Karpas-422 (cell line): ENCODE measurements at regions not wholly inside any gene's neighbourhood (a gene's known extent, or its start where the extent isn't known, plus 50 kb on each side); places are given as distances from the start of the nearest gene placed in this dataset.

Source experiments
- DNase-seq: peaks from one replicate; pipeline ENCODE4 v3.0.0-alpha.2; 2015
- H2AFZ ChIP-seq: fragments of 200-600 bp; sonication (generic); 2 replicates; pipeline ENCODE4 v1.6.1; 2014; ENCODE audit warnings: antibody characterized with exemption, low read length, mixed read lengths
- H3K27ac ChIP-seq: fragments of 200-600 bp; sonication (generic); 2 replicates; pipeline ENCODE4 v1.5.1; 2014; ENCODE audit warnings: mild to moderate bottlenecking, low read length, moderate library complexity
- H3K27me3 ChIP-seq: fragments of 200-600 bp; sonication (generic); 2 replicates; pipeline ENCODE4 v1.6.1; 2014; ENCODE audit warnings: low read length, mixed read lengths
- H3K36me3 ChIP-seq: fragments of 200-600 bp; sonication (generic); 2 replicates; pipeline ENCODE4 v1.6.1; 2014; ENCODE audit warnings: low read length, mixed read lengths; ENCODE audit not compliant: insufficient read depth
- H3K4me1 ChIP-seq: fragments of 200-600 bp; sonication (generic); 2 replicates; pipeline ENCODE4 v1.6.1; 2014; ENCODE audit warnings: mild to moderate bottlenecking, low read length, mixed read lengths
- H3K4me2 ChIP-seq: fragments of 200-600 bp; sonication (generic); 2 replicates; pipeline ENCODE4 v1.6.1; 2014; ENCODE audit warnings: low read length, low read depth, mild to moderate bottlenecking; ENCODE audit not compliant: poor library complexity, severe bottlenecking
- H3K4me3 ChIP-seq: fragments of 200-600 bp; sonication (generic); 2 replicates; pipeline ENCODE4 v1.5.1; 2014; ENCODE audit warnings: mild to moderate bottlenecking, antibody characterized with exemption, low read length, mixed read lengths
- H3K79me2 ChIP-seq: fragments of 200-600 bp; sonication (generic); 2 replicates; pipeline ENCODE4 v1.6.1; 2014; ENCODE audit warnings: mild to moderate bottlenecking, low read length, mixed read lengths
- H3K9ac ChIP-seq: fragments of 200-600 bp; sonication (generic); 2 replicates; pipeline ENCODE4 v1.6.0; 2014; ENCODE audit warnings: low read length
- H3K9me2 ChIP-seq: fragments of 200-600 bp; sonication (generic), shearing (Covaris generic); replicated peaks from 2 replicates; pipeline ENCODE4 v1.6.0; 2014; ENCODE audit warnings: mild to moderate bottlenecking, low read length, moderate library complexity; ENCODE audit not compliant: insufficient read depth
- H3K9me3 ChIP-seq: fragments of 300-700, 200-600 bp; sonication (generic); 2 replicates; pipeline ENCODE4 v1.6.1; 2014; ENCODE audit warnings: low read length, mixed read lengths
- H4K20me1 ChIP-seq: fragments of 200-600 bp; sonication (generic); 2 replicates; pipeline ENCODE4 v1.6.1; 2014; ENCODE audit warnings: mild to moderate bottlenecking, antibody characterized with exemption, low read length, low read depth; ENCODE audit not compliant: insufficient read depth

DNA sequence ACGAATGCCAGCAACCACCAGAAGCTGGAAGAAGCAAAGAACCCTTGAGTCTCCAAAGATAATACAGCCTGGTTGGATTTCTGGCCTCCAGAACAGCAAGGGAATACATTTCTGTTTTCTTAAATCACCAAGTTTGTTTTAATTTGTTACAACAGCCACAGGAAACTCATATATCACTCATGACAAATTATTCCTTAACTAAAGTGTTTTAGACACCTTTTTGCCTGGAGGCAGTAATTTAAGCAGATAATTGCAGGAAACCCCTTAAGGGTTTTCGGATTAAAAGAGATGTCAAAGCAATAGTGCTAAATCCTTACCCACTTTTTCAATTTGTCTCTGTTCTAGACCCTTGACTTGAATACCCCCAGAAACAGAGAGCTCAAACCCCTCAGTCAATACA is 1050.0 kb downstream of the EPHA7 start:
- Histone ChIP-seq H2AFZ (no peak overlapping the region), H3K4me1 (no peaks in the 10 kb centered on the region), H3K9me3 (peaks cover 26% of the 10 kb centered on the region; the same call in 1 of the 2 replicates), H3K27me3 (no peaks in the 10 kb centered on the region), H3K36me3 (no peaks in the 10 kb centered on the region), H3K9ac (no peak overlapping the region), H3K4me3 (no peak overlapping the region), H3K79me2 (no peaks in the 10 kb centered on the region), H4K20me1 (no peaks in the 10 kb centered on the region), H3K4me2 (no peak overlapping the region), H3K27ac (no peak overlapping the region), H3K9me2 (no peaks in the 10 kb centered on the region)
- DNase-seq, result no peak

- Histone ChIP-seq H3K9me3 (peaks cover 26% of the 10 kb centered on the region; the same call in 1 of the 2 replicates), H3K4me2 (no peak overlapping the region), H3K79me2 (no peaks in the 10 kb centered on the region), H2AFZ (no peak overlapping the region), H3K4me3 (no peak overlapping the region), H3K9me2 (no peaks in the 10 kb centered on the region), H3K4me1 (no peaks in the 10 kb centered on the region), H3K9ac (no peak overlapping the region), H4K20me1 (no peaks in the 10 kb centered on the region), H3K27me3 (no peaks in the 10 kb centered on the region), H3K27ac (no peak overlapping the region), H3K36me3 (no peaks in the 10 kb centered on the region)
- DNase-seq, result no peak
Measured at GRCh38 chr6:92364948-92365541, 1054.3 kb downstream of the EPHA7 start.

DNA sequence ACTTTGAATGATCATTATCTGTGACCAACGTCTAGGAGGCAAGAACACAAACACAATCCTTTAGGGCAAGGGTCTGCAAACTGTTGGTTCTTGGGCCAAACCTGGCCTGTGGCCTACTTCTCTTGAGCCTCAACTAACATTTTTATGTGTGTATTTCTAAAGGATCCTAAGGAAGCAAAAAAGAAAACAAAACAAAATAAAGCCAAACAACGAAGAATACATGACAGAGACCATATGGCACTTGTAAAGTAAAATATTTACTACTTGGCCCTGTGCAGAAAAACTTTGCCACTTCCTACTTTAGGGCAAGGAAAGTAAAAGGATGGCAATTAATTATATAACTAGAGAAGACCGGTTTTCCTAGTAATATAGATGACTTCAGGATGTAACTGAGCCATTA is 1056.2 kb downstream of the EPHA7 start:
- Histone ChIP-seq H3K9ac (no peak overlapping the region), H3K4me3 (no peak overlapping the region)

GRCh38 chr6:92362404-92362803 is 1057.0 kb downstream of the EPHA7 start:
- no peak for DNase-seq
- Histone ChIP-seq H3K4me3 (no peak overlapping the region), H3K4me2 (no peak overlapping the region)

More for the DNA sequence above, 1056.2 kb downstream of the EPHA7 start:
- Histone ChIP-seq H3K36me3 (no peaks in the 10 kb centered on the region), H4K20me1 (no peaks in the 10 kb centered on the region), H3K27me3 (no peaks in the 10 kb centered on the region), H3K4me2 (no peak overlapping the region), H2AFZ (no peak overlapping the region), H3K27ac (no peak overlapping the region), H3K79me2 (no peaks in the 10 kb centered on the region), H3K9me2 (no peaks in the 10 kb centered on the region), H3K4me1 (no peaks in the 10 kb centered on the region), H3K9me3 (peaks cover 24% of the 10 kb centered on the region; the same call in 1 of the 2 replicates)
- no peak for DNase-seq

GRCh38 chr6:92361990-92362389 is 1057.4 kb downstream of the EPHA7 start:
- Histone ChIP-seq H3K79me2 (no peaks in the 10 kb centered on the region), H3K9me2 (no peaks in the 10 kb centered on the region), H2AFZ (no peak overlapping the region), H3K4me2 (no peak overlapping the region), H3K4me1 (no peaks in the 10 kb centered on the region), H3K9me3 (peaks cover 23% of the 10 kb centered on the region; the same call in 1 of the 2 replicates), H3K4me3 (no peak overlapping the region), H3K27ac (no peak overlapping the region), H3K36me3 (no peaks in the 10 kb centered on the region), H3K9ac (no peak overlapping the region), H4K20me1 (no peaks in the 10 kb centered on the region), H3K27me3 (no peaks in the 10 kb centered on the region)
- no peak for DNase-seq

More at GRCh38 chr6:92362404-92362803, 1057.0 kb downstream of the EPHA7 start:
- H4K20me1 ChIP-seq, result no peaks in the 10 kb centered on the region
- H3K4me1 ChIP-seq, result no peaks in the 10 kb centered on the region
- no peaks in the 10 kb centered on the region for H3K79me2 ChIP-seq
- H3K27me3 ChIP-seq, result no peaks in the 10 kb centered on the region
- no peaks in the 10 kb centered on the region for H3K9me2 ChIP-seq
- no peak overlapping the region for H3K9ac ChIP-seq
- H3K36me3 ChIP-seq, result no peaks in the 10 kb centered on the region
- H2AFZ ChIP-seq, result no peak overlapping the region
- no peak overlapping the region for H3K27ac ChIP-seq
- peaks cover 24% of the 10 kb centered on the region; the same call in 1 of the 2 replicates for H3K9me3 ChIP-seq

DNA sequence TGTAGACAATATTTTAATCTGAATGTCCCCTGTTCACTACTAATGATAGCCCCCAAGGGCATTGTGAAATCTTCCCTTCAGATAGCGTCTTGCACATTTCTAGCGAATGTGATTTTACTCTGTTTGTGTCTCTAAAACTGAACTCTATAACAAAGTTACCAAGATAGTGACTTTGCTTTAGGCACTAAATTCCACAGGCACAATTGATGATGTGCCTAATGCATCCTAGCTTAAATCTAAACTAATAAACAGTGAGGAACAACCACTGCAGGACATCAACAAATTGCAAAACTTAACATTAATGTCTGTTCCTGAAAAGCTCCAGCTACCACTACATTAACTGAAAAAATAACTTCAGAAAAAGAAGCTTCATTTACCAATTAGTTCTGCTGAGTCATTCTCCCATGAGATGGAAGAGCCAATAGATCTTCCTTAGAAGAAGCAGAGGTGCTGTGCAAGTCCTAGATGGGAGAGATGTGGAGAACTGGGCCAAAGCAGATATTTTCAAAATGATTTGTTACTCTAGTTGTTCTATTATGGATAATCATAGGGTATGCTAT is 1065.0 kb downstream of the EPHA7 start:
- no peaks in the 10 kb centered on the region for H3K4me1 ChIP-seq
- H3K9ac ChIP-seq, result no peak overlapping the region
- peaks cover 14% of the 10 kb centered on the region for H3K9me3 ChIP-seq
- H3K4me3 ChIP-seq, result no peak overlapping the region
- no peak overlapping the region for H3K27ac ChIP-seq
- H3K27me3 ChIP-seq, result no peaks in the 10 kb centered on the region
- no peak for DNase-seq
- H4K20me1 ChIP-seq, result no peaks in the 10 kb centered on the region
- no peak overlapping the region for H2AFZ ChIP-seq
- H3K4me2 ChIP-seq, result no peak overlapping the region
- H3K79me2 ChIP-seq, result no peaks in the 10 kb centered on the region
- H3K9me2 ChIP-seq, result no peaks in the 10 kb centered on the region
- no peaks in the 10 kb centered on the region for H3K36me3 ChIP-seq

GRCh38 chr6:92352130-92352529 is 1067.2 kb downstream of the EPHA7 start:
- Histone ChIP-seq H3K9me3 (peaks cover 15% of the 10 kb centered on the region), H3K9ac (no peak overlapping the region)
- no peak for DNase-seq

DNA sequence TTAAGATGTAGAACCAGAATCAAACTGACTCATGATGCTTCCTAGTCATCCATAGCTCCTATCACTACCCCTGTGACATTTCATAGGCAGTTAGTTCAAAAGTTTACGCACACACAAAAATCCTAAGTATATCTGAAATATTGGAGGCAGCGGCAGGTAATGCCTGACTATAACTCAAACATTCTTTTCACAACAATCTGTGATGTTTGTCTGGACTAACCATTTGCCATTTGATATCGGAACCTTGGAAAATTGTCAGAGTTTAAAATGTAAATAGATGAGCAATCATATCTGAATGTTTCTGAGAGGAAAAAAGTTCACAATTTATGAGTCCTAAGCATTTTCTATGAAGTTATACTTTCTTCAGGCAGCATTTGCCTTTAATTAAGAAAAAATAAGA is 1078.2 kb downstream of the EPHA7 start:
- no peaks in the 10 kb centered on the region for H3K9me2 ChIP-seq
- H3K27ac ChIP-seq, result no peak overlapping the region
- no peak for DNase-seq
- H3K9me3 ChIP-seq, result peaks cover 35% of the 10 kb centered on the region
- no peak overlapping the region for H3K4me2 ChIP-seq
- H4K20me1 ChIP-seq, result no peaks in the 10 kb centered on the region
- no peak overlapping the region for H3K4me3 ChIP-seq
- no peaks in the 10 kb centered on the region for H3K36me3 ChIP-seq
- no peaks in the 10 kb centered on the region for H3K4me1 ChIP-seq
- no peak overlapping the region for H2AFZ ChIP-seq
- H3K79me2 ChIP-seq, result no peaks in the 10 kb centered on the region
- H3K27me3 ChIP-seq, result no peaks in the 10 kb centered on the region
- H3K9ac ChIP-seq, result no peak overlapping the region

More at GRCh38 chr6:92352130-92352529, 1067.2 kb downstream of the EPHA7 start:
- H3K27ac ChIP-seq, result no peak overlapping the region
- no peaks in the 10 kb centered on the region for H3K4me1 ChIP-seq
- no peak overlapping the region for H2AFZ ChIP-seq
- no peaks in the 10 kb centered on the region for H3K79me2 ChIP-seq
- no peaks in the 10 kb centered on the region for H3K36me3 ChIP-seq
- H3K27me3 ChIP-seq, result no peaks in the 10 kb centered on the region
- H3K4me3 ChIP-seq, result no peak overlapping the region
- no peaks in the 10 kb centered on the region for H3K9me2 ChIP-seq
- no peaks in the 10 kb centered on the region for H4K20me1 ChIP-seq
- H3K4me2 ChIP-seq, result no peak overlapping the region
